H1 (cell line): ENCODE measurements at regions not wholly inside any gene's neighbourhood (a gene's known extent, or its start where the extent isn't known, plus 50 kb on each side); places are given as distances from the start of the nearest gene placed in this dataset.

ENCODE experiments used
- CTCF ChIA-PET: fragments of 300-600 bp; sonication (Branson Sonifier 250); formaldehyde crosslinking; loops from one replicate; lab custom pipeline; 2021; ENCODE audit not compliant: partially characterized antibody; lab: Charles Lee
- POLR2A ChIA-PET: fragments of 300-600 bp; sonication (Branson Sonifier 250); formaldehyde crosslinking; loops from one replicate; lab custom pipeline; 2021; ENCODE audit warnings: inconsistent platforms; ENCODE audit not compliant: partially characterized antibody; lab: Charles Lee
- DNase-seq, 2 experiments: peaks; one replicate each; pipeline versions ENCODE4 v3.0.0 to v3.0.0-alpha.2; 2010 to 2022; ENCODE audit warnings: low spot score in 2 of 2, low read depth in 1 of 2, mixed read lengths in 1 of 2
- FAIRE-seq: peaks from 2 replicates; lab custom pipeline; 2011; peaks lifted over from hg19 to GRCh38; lab: Jason Lieb, UNC
- H2AFZ ChIP-seq: 2 replicates; pipeline ENCODE4 v1.8.1; 2012; ENCODE audit warnings: low read length, inconsistent platforms
- H2AK5ac ChIP-seq: 2 replicates; pipeline ENCODE4 v1.6.1; 2013; ENCODE audit warnings: low read depth, low read length
- H2BK120ac ChIP-seq: replicated peaks from 2 replicates; pipeline ENCODE3; 2013; ENCODE audit warnings: low read depth, low read length, inconsistent platforms
- H2BK12ac ChIP-seq: 2 replicates; pipeline ENCODE4 v1.6.1; 2013; ENCODE audit warnings: low read depth, low read length
- H2BK15ac ChIP-seq: 2 replicates; pipeline ENCODE4 v1.6.1; 2013; ENCODE audit warnings: low read length
- H2BK20ac ChIP-seq: 2 replicates; pipeline ENCODE4 v1.6.1; 2013; ENCODE audit warnings: low read length
- H2BK5ac ChIP-seq: 2 replicates; pipeline ENCODE4 v1.6.1; 2013; ENCODE audit warnings: low read depth, low read length
- H3K14ac ChIP-seq: 2 replicates; pipeline ENCODE4 v1.6.1; 2013; ENCODE audit warnings: inconsistent platforms; ENCODE audit not compliant: insufficient read length
- H3K18ac ChIP-seq: 2 replicates; pipeline ENCODE4 v1.6.1; 2013; ENCODE audit warnings: low read length; ENCODE audit errors: extremely low read depth
- H3K23ac ChIP-seq: 2 replicates; pipeline ENCODE4 v1.6.1; 2013; ENCODE audit warnings: inconsistent platforms; ENCODE audit not compliant: insufficient read length
- H3K23me2 ChIP-seq: 2 replicates; pipeline ENCODE4 v1.6.1; 2013; ENCODE audit warnings: low read depth, low read length
- H3K27ac ChIP-seq: 2 replicates; pipeline ENCODE4 v1.6.1; 2011; ENCODE audit warnings: low read depth, low read length, inconsistent platforms
- H3K27me3 ChIP-seq, 4 experiments: replicated peaks in 1 of 4; 1 replicate in 1 of 4; 2 replicates in 3 of 4; pipeline versions ENCODE4 v1.6.1 to v1.8.1; 2011 to 2013; ENCODE audit warnings: low read length in 3 of 4, mild to moderate bottlenecking in 3 of 4, inconsistent platforms in 2 of 4, mixed read lengths in 2 of 4, moderate library complexity in 1 of 4; ENCODE audit not compliant: control insufficient read depth in 3 of 4, insufficient read depth in 3 of 4; ENCODE audit errors: extremely low read depth in 1 of 4
- H3K36me3 ChIP-seq, 4 experiments: 2 replicates each; pipeline versions ENCODE4 v1.6.1 to v1.8.1; 2011 to 2013; ENCODE audit warnings: mild to moderate bottlenecking in 4 of 4, low read length in 3 of 4, moderate library complexity in 2 of 4, control low read depth in 1 of 4, inconsistent platforms in 1 of 4; ENCODE audit not compliant: insufficient read depth in 4 of 4, control insufficient read depth in 2 of 4
- H3K4ac ChIP-seq: replicated peaks from 2 replicates; pipeline ENCODE3; 2013; ENCODE audit warnings: low read length, low read depth, mixed read lengths, inconsistent platforms; ENCODE audit not compliant: insufficient read length
- H3K4me1 ChIP-seq, 4 experiments: replicated peaks in 1 of 4; 1 replicate in 1 of 4; 2 replicates in 3 of 4; pipeline versions ENCODE4 v1.6.1 to v1.8.1; 2011 to 2013; ENCODE audit warnings: low read length in 3 of 4, inconsistent platforms in 2 of 4, mixed read lengths in 1 of 4; ENCODE audit not compliant: insufficient read depth in 4 of 4, control insufficient read depth in 3 of 4
- H3K4me2 ChIP-seq, 2 experiments: 2 replicates each; pipeline versions ENCODE4 v1.6.1 to v1.8.1; 2011 to 2013; ENCODE audit warnings: low read depth in 2 of 2, low read length in 2 of 2, control low read depth in 1 of 2, inconsistent platforms in 1 of 2, mild to moderate bottlenecking in 1 of 2; ENCODE audit not compliant: insufficient read depth in 1 of 2
- H3K4me3 ChIP-seq, 4 experiments: fragments of 200-600, 300-600 bp in 1 of 4; sonication (generic), shearing (Covaris generic), sonication (Bioruptor Twin) in 1 of 4; 2 replicates each; pipeline versions ENCODE4 v1.5.1 to v1.8.1; 2011 to 2016; ENCODE audit warnings: low read length in 4 of 4, low read depth in 3 of 4, control low read depth in 2 of 4, inconsistent platforms in 2 of 4, mild to moderate bottlenecking in 2 of 4, mixed read lengths in 1 of 4, moderate library complexity in 1 of 4; ENCODE audit not compliant: insufficient read depth in 2 of 4; ENCODE audit errors: extremely low read depth in 1 of 4
- H3K56ac ChIP-seq: replicated peaks from 2 replicates; pipeline ENCODE3; 2013; ENCODE audit warnings: low read depth, mild to moderate bottlenecking, mixed read lengths, low read length, inconsistent platforms; ENCODE audit not compliant: insufficient read length
- H3K79me1 ChIP-seq: 2 replicates; pipeline ENCODE4 v1.6.1; 2013; ENCODE audit warnings: low read depth, low read length, control low read depth
- H3K79me2 ChIP-seq, 2 experiments: 2 replicates each; pipeline versions ENCODE4 v1.6.1 to v1.8.1; 2012 to 2013; ENCODE audit warnings: low read length in 2 of 2, mild to moderate bottlenecking in 2 of 2, inconsistent platforms in 1 of 2; ENCODE audit not compliant: insufficient read depth in 2 of 2, control insufficient read depth in 1 of 2
- H3K9ac ChIP-seq, 4 experiments: replicated peaks in 1 of 4; 1 replicate in 1 of 4; 2 replicates in 3 of 4; pipeline versions ENCODE4 v1.6.1 to v1.8.1; 2011 to 2013; ENCODE audit warnings: low read depth in 3 of 4, low read length in 3 of 4, control low read depth in 2 of 4, mild to moderate bottlenecking in 2 of 4, moderate library complexity in 2 of 4, inconsistent platforms in 1 of 4; ENCODE audit errors: extremely low read depth in 1 of 4
- H3K9me3 ChIP-seq, 2 experiments: 2 replicates each; pipeline versions ENCODE4 v1.6.1 to v1.8.1; 2012 to 2013; ENCODE audit warnings: mild to moderate bottlenecking in 2 of 2, moderate library complexity in 2 of 2, control low read depth in 1 of 2, inconsistent platforms in 1 of 2, low read depth in 1 of 2, low read length in 1 of 2, mixed read lengths in 1 of 2; ENCODE audit not compliant: insufficient read depth in 2 of 2
- H4K20me1 ChIP-seq, 2 experiments: replicated peaks in 1 of 2; 2 replicates each; pipeline versions ENCODE3 to v1.8.1; 2011 to 2013; ENCODE audit warnings: inconsistent platforms in 2 of 2, low read length in 2 of 2, mild to moderate bottlenecking in 1 of 2; ENCODE audit not compliant: insufficient read depth in 2 of 2, control insufficient read depth in 1 of 2
- H4K5ac ChIP-seq: 2 replicates; pipeline ENCODE4 v1.6.1; 2013; ENCODE audit warnings: low read length, low read depth, mixed read lengths, inconsistent platforms; ENCODE audit not compliant: insufficient read length
- H4K8ac ChIP-seq: 2 replicates; pipeline ENCODE4 v1.8.0; 2013; ENCODE audit warnings: mild to moderate bottlenecking, moderate library complexity, low read length, inconsistent platforms; ENCODE audit not compliant: insufficient read depth; ENCODE audit errors: extremely low read depth
- H4K91ac ChIP-seq: replicated peaks from 2 replicates; pipeline ENCODE3; 2013; ENCODE audit warnings: low read length, mixed read lengths, inconsistent platforms; ENCODE audit not compliant: insufficient read length
- CBX8 ChIP-seq: fragments of 300-800, 300-1000 bp; sonication (generic); IDR thresholded peaks from 2 replicates; pipeline ENCODE4 v1.7.1; 2016; ENCODE audit warnings: low read depth, low read length, borderline replicate concordance
- EP300 ChIP-seq, 2 experiments: IDR thresholded peaks; 1 replicate in 1 of 2; 2 replicates in 1 of 2; pipeline ENCODE4 v1.6.1; 2011 to 2012; ENCODE audit warnings: low read depth in 2 of 2, low read length in 2 of 2, mild to moderate bottlenecking in 2 of 2, borderline replicate concordance in 1 of 2, inconsistent platforms in 1 of 2, moderate library complexity in 1 of 2
- KDM1A ChIP-seq: fragments of 200-600, 300-600 bp; sonication (generic); IDR thresholded peaks from 2 replicates; pipeline ENCODE4 v1.7.1; 2016; ENCODE audit warnings: mild to moderate bottlenecking, low read length, borderline replicate concordance
- POU5F1 ChIP-seq: IDR thresholded peaks from 2 replicates; pipeline ENCODE4 v1.6.1; 2011; ENCODE audit warnings: low read depth, mild to moderate bottlenecking, low read length, moderate library complexity
- TAF7 ChIP-seq: optimal IDR thresholded peaks from 2 replicates; pipeline ENCODE3; 2011; ENCODE audit warnings: low read depth, mild to moderate bottlenecking, inconsistent platforms, low read length, moderate library complexity, borderline replicate concordance
- WGBS, 2 experiments: shearing (Covaris generic) in 1 of 2; methylation state at CpG; one replicate each; pipeline versions ENCODE4 v1.1.6 to v1.1.7; 2013 to 2015; ENCODE audit warnings: low lambda C conversion rate in 2 of 2, mixed read lengths in 2 of 2, inconsistent platforms in 1 of 2, low coverage in 1 of 2, missing lambda C conversion rate in 1 of 2; ENCODE audit not compliant: insufficient replicate concordance in 2 of 2, insufficient coverage in 1 of 2, insufficient read length in 1 of 2; ENCODE audit errors: extremely low coverage in 1 of 2, missing lambda C conversion rate in 1 of 2; 5-methylcytosine and 5-hydroxymethylcytosine counted together
- TF ChIP-seq, protein P1 (sequence below), 3 experiments: IDR thresholded peaks; 1 replicate in 2 of 3; 2 replicates in 1 of 3; pipeline versions ENCODE4 v1.5.1 to v1.6.1; 2011; ENCODE audit warnings: low read length in 3 of 3, mild to moderate bottlenecking in 3 of 3, inconsistent platforms in 2 of 3, low read depth in 1 of 3, moderate library complexity in 1 of 3; ENCODE audit not compliant: insufficient read depth in 1 of 3; ENCODE audit errors: control extremely low read depth in 1 of 3

DNA sequence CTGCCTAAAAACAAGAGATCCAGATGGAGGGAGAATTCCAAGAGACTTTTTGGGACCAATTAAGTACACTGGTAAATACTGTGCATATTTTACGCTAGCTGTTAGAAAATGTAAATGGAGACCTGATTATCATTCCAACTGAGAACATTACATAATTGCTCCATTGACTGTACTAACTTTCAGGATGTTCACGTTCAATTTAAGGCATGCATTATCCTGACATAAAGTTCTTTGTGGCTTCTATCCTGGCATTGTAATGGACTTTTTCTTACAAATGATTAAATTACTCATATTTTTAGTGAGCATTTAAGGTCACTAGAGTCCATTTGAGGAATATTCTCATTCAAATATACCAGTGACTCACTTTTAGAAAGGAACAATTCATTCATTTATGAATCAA, 883.3 kb upstream of the TMPRSS15 start:
- H4K20me1 ChIP-seq = no peaks in the 10 kb centered on the region
- TF ChIP-seq, protein P1, sequence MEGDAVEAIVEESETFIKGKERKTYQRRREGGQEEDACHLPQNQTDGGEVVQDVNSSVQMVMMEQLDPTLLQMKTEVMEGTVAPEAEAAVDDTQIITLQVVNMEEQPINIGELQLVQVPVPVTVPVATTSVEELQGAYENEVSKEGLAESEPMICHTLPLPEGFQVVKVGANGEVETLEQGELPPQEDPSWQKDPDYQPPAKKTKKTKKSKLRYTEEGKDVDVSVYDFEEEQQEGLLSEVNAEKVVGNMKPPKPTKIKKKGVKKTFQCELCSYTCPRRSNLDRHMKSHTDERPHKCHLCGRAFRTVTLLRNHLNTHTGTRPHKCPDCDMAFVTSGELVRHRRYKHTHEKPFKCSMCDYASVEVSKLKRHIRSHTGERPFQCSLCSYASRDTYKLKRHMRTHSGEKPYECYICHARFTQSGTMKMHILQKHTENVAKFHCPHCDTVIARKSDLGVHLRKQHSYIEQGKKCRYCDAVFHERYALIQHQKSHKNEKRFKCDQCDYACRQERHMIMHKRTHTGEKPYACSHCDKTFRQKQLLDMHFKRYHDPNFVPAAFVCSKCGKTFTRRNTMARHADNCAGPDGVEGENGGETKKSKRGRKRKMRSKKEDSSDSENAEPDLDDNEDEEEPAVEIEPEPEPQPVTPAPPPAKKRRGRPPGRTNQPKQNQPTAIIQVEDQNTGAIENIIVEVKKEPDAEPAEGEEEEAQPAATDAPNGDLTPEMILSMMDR (IDR thresholded peaks at IDR 0.05; ENCODE audit: control extremely low read depth in 1 of 3, insufficient read depth in 1 of 3, low read depth in 1 of 3, low read length in 3 of 3) = no peak
- no peak for TF ChIP-seq POU5F1
- no peak for TF ChIP-seq EP300 (IDR thresholded peaks at IDR 0.05; ENCODE audit: borderline replicate concordance in 1 of 2, low read depth in 2 of 2, low read length in 2 of 2)
- no peak for TF ChIP-seq KDM1A
- TF ChIP-seq CBX8 = no peak
- TF ChIP-seq TAF7 = no peak
- TF ChIP-seq, all 59 proteins: peak for 0
- no peak overlapping the region for H2BK20ac ChIP-seq
- no peak overlapping the region for H3K27ac ChIP-seq
- ChIA-PET CTCF (no interaction called here), POLR2A (no interaction called here)
- H3K79me1 ChIP-seq = no peaks in the 10 kb centered on the region
- no peak overlapping the region for H4K91ac ChIP-seq
- H3K4ac ChIP-seq = no peak overlapping the region
- H3K9ac ChIP-seq = no peak overlapping the region
- no peaks in the 10 kb centered on the region for H3K79me2 ChIP-seq
- no peaks in the 10 kb centered on the region for H3K4me1 ChIP-seq
- H3K18ac ChIP-seq = no peak overlapping the region
- H2AK5ac ChIP-seq = no peak overlapping the region
- no peak overlapping the region for H3K56ac ChIP-seq
- H4K5ac ChIP-seq = no peak overlapping the region
- FAIRE-seq = no peak
- no peak overlapping the region for H2BK15ac ChIP-seq
- H3K36me3 ChIP-seq = no peaks in the 10 kb centered on the region
- H3K23me2 ChIP-seq = no peaks in the 10 kb centered on the region
- H3K4me3 ChIP-seq = no peak overlapping the region
- H3K27me3 ChIP-seq = no peaks in the 10 kb centered on the region
- no peak overlapping the region for H2BK120ac ChIP-seq
- WGBS, 2 experiments = 91% methylated on average over 2 of the region's 2 CpGs; no CpG with 5 or more reads in 1 of the 2 experiments
- H4K8ac ChIP-seq = no peak overlapping the region
- H2AFZ ChIP-seq = no peak overlapping the region
- H3K9me3 ChIP-seq = no peaks in the 10 kb centered on the region
- no peak overlapping the region for H2BK5ac ChIP-seq
- no peak overlapping the region for H2BK12ac ChIP-seq
- no peak overlapping the region for H3K4me2 ChIP-seq
- no peak overlapping the region for H3K14ac ChIP-seq
- DNase-seq = no peak
- no peak overlapping the region for H3K23ac ChIP-seq
